AG09319 (cell line): ENCODE measurements at regions not wholly inside any gene's neighbourhood (a gene's known extent, or its start where the extent isn't known, plus 50 kb on each side); places are given as distances from the start of the nearest gene placed in this dataset.

Experiments
- DNase-seq: peaks from one replicate; pipeline ENCODE4 v3.0.0-alpha.2; 2010; ENCODE audit warnings: low read depth; ENCODE audit errors: extremely low read depth
- TF ChIP-seq, protein P1 (sequence below): IDR thresholded peaks from 2 replicates; pipeline ENCODE4 v1.5.1; 2011; ENCODE audit warnings: low read depth, mild to moderate bottlenecking, inconsistent platforms, low read length, moderate library complexity

DNA sequence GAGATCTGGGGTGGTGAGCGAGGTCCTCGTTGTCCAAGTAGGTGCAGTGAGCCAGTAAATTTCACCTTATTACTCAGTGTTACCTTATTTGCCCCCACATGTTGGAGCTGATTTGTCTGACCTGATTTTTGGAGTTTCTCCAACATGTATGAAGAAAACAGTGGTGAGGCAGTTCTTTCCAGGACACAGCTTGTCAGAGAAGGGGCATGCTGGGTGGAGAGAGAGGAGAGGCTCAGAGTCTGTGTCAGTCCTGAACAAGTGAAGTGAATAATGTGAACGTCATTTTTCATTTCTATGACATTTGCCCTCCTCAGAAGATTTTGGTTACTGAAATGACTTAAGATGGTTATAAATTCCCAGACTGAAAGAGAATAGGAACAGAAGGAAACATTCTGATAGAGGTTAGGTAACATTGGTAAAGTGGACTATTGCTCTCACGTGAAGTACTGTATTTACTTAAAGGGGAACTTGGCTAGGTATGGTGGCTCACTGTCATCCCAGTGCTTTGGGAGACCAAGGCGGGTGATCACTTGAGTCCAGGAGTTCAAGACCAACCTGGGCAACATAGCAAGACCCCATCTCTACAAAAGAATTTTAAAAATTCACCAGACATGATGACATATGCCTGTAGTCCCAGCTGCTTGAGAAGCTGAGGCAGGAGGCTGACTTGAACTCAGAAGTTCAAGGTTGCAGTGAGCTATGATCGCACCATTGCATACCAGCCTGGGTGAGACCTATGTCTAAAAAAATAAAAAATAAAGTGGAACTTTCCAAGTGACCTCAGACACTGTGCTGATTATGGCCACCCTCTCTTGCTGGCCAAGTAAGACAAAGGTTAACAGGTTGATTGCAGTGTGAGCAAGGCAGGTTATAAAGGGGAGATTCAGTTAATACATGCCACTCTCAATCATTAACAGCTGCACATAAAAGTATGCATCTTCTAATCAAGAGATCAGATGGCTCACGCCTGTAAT, 184.3 kb downstream of the EDN1 start:
- TF ChIP-seq, protein P1, sequence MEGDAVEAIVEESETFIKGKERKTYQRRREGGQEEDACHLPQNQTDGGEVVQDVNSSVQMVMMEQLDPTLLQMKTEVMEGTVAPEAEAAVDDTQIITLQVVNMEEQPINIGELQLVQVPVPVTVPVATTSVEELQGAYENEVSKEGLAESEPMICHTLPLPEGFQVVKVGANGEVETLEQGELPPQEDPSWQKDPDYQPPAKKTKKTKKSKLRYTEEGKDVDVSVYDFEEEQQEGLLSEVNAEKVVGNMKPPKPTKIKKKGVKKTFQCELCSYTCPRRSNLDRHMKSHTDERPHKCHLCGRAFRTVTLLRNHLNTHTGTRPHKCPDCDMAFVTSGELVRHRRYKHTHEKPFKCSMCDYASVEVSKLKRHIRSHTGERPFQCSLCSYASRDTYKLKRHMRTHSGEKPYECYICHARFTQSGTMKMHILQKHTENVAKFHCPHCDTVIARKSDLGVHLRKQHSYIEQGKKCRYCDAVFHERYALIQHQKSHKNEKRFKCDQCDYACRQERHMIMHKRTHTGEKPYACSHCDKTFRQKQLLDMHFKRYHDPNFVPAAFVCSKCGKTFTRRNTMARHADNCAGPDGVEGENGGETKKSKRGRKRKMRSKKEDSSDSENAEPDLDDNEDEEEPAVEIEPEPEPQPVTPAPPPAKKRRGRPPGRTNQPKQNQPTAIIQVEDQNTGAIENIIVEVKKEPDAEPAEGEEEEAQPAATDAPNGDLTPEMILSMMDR: no peak
- no peak for DNase-seq

DNA sequence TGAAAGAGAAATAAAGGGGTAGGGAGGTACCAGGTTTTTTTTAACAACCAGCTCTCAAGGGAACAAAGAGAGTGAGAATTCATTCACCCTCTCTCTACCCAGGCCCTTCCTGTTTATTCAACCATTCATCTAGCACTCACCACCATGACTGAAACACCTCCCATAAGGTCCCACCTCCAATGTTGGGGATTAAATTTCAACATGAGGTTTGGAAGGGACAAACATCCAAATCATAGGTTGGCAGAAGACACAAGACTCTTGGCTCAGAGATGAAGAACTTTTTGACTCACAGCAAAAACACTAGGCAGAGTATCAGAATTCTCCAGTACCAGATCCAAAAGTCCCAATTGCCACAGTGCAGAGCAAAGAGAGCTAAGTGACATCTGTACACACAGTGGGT, 186.3 kb downstream of the EDN1 start:
- TF ChIP-seq, protein P1: no peak
- no peak for DNase-seq

DNA sequence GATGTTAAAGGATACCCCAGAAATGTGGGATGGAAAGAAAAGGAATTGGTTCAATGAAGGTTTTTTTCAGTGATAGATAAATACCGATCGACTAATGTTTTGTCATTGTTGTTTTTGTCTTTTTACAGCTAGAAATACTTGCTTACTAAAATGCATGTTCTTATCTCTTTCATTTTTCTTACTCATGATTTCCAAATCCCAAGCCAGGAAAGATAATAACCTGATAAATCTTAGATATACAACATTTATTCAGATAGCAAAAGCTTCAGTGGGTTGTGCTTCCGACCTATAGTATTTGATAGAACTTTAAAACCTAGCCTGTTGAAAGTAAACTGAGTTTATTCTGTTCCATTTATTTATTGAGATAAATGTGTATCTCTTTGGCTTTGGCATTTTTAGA, 187.5 kb downstream of the EDN1 start:
- TF ChIP-seq, protein P1: no peak

DNA sequence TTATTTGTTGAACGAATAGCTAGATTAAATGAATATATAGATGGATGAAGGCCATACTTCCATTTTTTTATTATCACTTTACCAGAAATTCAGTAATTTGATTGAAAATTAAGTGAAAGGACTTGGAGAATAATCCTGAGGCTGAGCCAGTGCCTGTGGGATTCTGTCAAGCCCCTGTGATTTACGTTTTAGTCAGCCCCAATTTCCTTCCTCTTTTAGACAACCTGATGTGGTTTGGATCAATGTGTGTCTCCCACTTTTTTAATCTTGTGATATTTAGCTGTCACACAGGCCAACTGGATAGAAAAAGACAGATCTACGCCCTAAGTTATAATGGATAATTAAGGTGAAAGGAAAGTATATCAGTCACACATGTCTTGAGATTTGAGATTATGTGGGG, 188.8 kb downstream of the EDN1 start:
- TF ChIP-seq, protein P1: no peak
- no peak for DNase-seq

More for the DNA sequence above, 187.5 kb downstream of the EDN1 start:
- DNase-seq: no peak

DNA sequence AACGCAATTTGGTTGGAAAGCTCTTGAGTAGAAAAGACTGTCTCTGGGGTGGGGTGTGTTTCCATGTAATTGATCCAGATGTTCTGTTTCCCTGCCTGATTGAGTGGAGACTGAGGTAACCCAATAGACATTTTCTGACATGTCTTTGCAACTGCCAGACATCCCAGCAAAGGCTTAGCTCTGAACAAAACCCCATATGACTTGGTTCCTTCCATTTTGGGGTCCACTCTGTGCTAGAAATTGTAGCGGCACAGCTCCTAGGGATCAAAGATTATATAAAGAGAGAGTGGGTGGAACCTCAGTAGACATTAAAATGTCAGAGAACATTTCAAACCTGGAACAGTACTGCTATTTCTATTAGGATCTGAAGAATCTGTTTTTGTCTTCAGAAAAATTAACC, 189.3 kb downstream of the EDN1 start:
- no peak for DNase-seq
- TF ChIP-seq, protein P1: no peak

DNA sequence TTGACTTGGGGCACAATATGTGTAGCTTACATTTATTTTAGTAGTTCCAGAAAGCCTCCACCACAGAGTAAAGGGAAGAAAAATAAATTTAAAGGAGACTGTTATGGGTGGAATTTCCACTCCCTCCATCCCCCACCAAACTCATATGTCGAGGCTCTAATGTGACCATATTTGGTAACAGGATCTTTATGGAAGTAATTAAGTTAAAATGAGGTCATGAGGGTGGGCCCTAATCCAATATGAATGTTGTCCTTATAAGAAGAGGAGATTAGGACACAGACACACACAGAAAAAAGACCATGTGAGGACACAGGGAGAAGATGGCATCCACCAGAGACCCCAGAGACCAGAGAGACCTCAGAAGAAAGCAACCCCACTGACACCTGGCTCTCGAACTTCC, 189.7 kb downstream of the EDN1 start:
- TF ChIP-seq, protein P1: no peak
- DNase-seq: no peak

DNA sequence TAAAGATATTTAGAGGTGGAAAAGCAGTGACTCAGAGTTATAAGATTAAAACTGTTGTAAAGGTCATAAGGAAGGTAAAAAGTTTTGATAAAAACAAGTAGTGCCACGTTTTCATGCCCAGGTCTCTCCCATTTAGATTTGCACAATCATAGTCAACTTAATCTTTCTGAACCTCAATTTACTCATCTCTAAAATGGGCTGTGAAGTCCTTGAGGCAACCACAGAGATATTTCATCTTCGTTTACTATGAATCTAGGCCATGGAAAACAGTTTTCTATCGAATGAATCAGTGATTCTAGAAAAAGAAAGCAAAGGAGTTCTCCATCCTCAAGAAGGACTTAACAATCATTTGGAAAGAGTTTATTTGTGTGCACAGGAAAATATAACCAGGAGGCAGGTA, 190.2 kb downstream of the EDN1 start:
- TF ChIP-seq, protein P1: no peak
- no peak for DNase-seq
